Cardiac muscle cell (in vitro differentiated cells and primary cell): ENCODE measurements at regions not wholly inside any gene's neighbourhood (a gene's known extent, or its start where the extent isn't known, plus 50 kb on each side); places are given as distances from the start of the nearest gene placed in this dataset.

ENCODE experiments used
- DNase-seq, 2 donors: peaks; one replicate each; pipeline versions ENCODE4 v3.0.0 to v3.0.0-alpha.2; 2010 to 2017; ENCODE audit warnings: low read depth in 1 of 2, low spot score in 1 of 2
- H3K27ac ChIP-seq: fragments of 200-600 bp; sonication (generic); 2 replicates; pipeline ENCODE4 v1.5.1; 2016
- H3K27me3 ChIP-seq: fragments of 200-600 bp; sonication (generic); 2 replicates; pipeline ENCODE4 v1.6.0; 2016; ENCODE audit warnings: control low read depth
- H3K36me3 ChIP-seq: fragments of 200-600 bp; sonication (generic); 2 replicates; pipeline ENCODE4 v1.5.1; 2016; ENCODE audit warnings: control low read depth
- H3K4me1 ChIP-seq: fragments of 200-600 bp; sonication (generic); 2 replicates; pipeline ENCODE4 v1.8.1; 2017; ENCODE audit warnings: low read depth, mild to moderate bottlenecking, mixed run types
- H3K4me3 ChIP-seq: fragments of 200-600 bp; sonication (generic); 2 replicates; pipeline ENCODE4 v1.5.1; 2016; ENCODE audit warnings: mild to moderate bottlenecking
- H3K9me3 ChIP-seq: fragments of 200-600 bp; sonication (generic); 2 replicates; pipeline ENCODE4 v1.5.1; 2017; ENCODE audit warnings: low read depth, mild to moderate bottlenecking, control low read depth
- TF ChIP-seq, protein P1 (sequence below): IDR thresholded peaks from 2 replicates; pipeline ENCODE4 v1.5.1; 2012; ENCODE audit warnings: low read depth, mild to moderate bottlenecking, low read length

DNA sequence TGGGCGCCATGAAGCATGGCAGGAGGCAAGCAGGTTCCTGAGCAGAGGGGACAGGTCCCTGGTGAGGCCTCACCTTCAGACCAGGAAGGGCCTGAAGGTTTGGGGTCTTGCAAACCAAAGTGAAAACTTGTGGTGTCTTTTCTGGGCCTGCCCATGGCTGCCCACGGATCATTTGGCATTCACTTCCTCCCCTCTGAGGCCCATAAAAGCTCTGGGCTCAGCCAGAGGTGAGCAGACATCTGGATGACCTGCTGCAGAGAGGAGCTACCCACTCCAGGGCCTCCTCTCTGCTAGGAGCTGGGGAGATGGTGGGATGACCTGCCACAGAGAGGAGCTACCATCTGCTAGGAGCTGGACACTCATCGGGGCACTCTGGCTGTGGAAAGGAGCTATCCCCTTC is 112.9 kb upstream of the TMEM18 start:
- TF ChIP-seq, protein P1, sequence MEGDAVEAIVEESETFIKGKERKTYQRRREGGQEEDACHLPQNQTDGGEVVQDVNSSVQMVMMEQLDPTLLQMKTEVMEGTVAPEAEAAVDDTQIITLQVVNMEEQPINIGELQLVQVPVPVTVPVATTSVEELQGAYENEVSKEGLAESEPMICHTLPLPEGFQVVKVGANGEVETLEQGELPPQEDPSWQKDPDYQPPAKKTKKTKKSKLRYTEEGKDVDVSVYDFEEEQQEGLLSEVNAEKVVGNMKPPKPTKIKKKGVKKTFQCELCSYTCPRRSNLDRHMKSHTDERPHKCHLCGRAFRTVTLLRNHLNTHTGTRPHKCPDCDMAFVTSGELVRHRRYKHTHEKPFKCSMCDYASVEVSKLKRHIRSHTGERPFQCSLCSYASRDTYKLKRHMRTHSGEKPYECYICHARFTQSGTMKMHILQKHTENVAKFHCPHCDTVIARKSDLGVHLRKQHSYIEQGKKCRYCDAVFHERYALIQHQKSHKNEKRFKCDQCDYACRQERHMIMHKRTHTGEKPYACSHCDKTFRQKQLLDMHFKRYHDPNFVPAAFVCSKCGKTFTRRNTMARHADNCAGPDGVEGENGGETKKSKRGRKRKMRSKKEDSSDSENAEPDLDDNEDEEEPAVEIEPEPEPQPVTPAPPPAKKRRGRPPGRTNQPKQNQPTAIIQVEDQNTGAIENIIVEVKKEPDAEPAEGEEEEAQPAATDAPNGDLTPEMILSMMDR = no peak
- H3K27me3 ChIP-seq = no peaks in the 10 kb centered on the region
- H3K36me3 ChIP-seq = no peaks in the 10 kb centered on the region
- no peak overlapping the region for H3K27ac ChIP-seq
- no peaks in the 10 kb centered on the region for H3K9me3 ChIP-seq
- no peaks in the 10 kb centered on the region for H3K4me1 ChIP-seq
- H3K4me3 ChIP-seq = no peak overlapping the region
- no peak for DNase-seq

GRCh38 chr2:789529-789928 is 112.3 kb upstream of the TMEM18 start:
- H3K36me3 ChIP-seq = no peaks in the 10 kb centered on the region
- no peaks in the 10 kb centered on the region for H3K27me3 ChIP-seq
- DNase-seq = no peak
- no peak overlapping the region for H3K4me3 ChIP-seq
- no peak overlapping the region for H3K27ac ChIP-seq
- no peaks in the 10 kb centered on the region for H3K4me1 ChIP-seq
- no peaks in the 10 kb centered on the region for H3K9me3 ChIP-seq
- TF ChIP-seq, protein P1 = no peak

GRCh38 chr2:788227-789032 is 111.2 kb upstream of the TMEM18 start:
- H3K27me3 ChIP-seq = no peaks in the 10 kb centered on the region
- H3K36me3 ChIP-seq = no peaks in the 10 kb centered on the region
- DNase-seq = no peak
- TF ChIP-seq, protein P1 = no peak
- no peak overlapping the region for H3K27ac ChIP-seq
- H3K4me3 ChIP-seq = no peak overlapping the region
- H3K4me1 ChIP-seq = no peaks in the 10 kb centered on the region
- no peaks in the 10 kb centered on the region for H3K9me3 ChIP-seq

DNA sequence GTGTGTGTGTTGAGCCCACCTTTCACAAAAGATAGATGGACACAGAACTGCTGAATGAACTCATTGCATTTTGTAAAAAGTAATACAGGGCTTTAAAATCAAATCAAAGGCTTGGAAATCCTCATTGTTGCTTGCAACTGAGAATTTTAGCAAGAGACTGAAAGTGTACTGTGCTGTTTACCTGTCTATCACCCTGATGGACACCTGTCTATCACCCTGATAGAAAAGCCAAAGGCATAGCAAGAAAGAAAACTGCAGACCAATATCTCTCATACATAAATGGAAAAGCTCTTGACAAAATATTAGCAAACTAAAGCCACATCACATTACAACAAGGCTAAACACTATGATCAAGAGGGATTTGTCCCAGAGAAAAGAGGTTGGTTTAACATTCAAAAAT is 107.5 kb upstream of the TMEM18 start:
- no peak for DNase-seq
- Histone ChIP-seq H3K4me1 (no peaks in the 10 kb centered on the region), H3K27ac (no peak overlapping the region), H3K4me3 (no peak overlapping the region), H3K27me3 (no peaks in the 10 kb centered on the region), H3K36me3 (no peaks in the 10 kb centered on the region), H3K9me3 (no peaks in the 10 kb centered on the region)
- TF ChIP-seq, protein P1 = no peak

DNA sequence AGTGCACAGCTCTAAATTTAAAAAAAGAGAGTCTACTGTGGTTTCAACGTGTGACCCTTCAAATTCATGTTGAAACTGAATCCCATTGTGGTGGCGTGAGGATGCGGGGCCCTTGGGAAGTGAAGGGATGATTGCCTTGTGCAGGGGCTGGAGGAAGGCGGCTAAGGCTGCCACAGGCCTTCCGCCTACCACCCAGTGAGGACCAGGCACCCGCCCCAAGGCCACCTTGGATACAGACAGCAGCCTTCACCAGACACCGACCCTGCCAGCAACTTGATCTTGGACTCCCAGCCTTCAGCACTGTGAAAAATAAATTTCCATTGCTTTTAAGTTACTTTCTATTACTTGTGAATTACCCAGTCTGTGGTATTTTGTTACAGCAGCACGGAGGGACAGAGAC is 103.4 kb upstream of the TMEM18 start:
- TF ChIP-seq, protein P1 = no peak
- Histone ChIP-seq H3K4me1 (no peaks in the 10 kb centered on the region), H3K36me3 (no peaks in the 10 kb centered on the region), H3K9me3 (no peaks in the 10 kb centered on the region), H3K27ac (no peak overlapping the region), H3K27me3 (no peaks in the 10 kb centered on the region), H3K4me3 (no peak overlapping the region)
- no peak for DNase-seq
